Ectodermal cell (in vitro differentiated cells): ENCODE measurements at regions not wholly inside any gene's neighbourhood (a gene's known extent, or its start where the extent isn't known, plus 50 kb on each side); places are given as distances from the start of the nearest gene placed in this dataset.
"Not testable (repeated sequence)": the region's sequence is repeated elsewhere in the genome, so short reads cannot be mapped to it uniquely, and the experiment has no call there.

Source experiments
- H3K27ac ChIP-seq: 2 replicates; pipeline ENCODE4 v1.7.0; 2013; ENCODE audit warnings: mild to moderate bottlenecking, low read depth, low read length; ENCODE audit not compliant: insufficient read depth, poor library complexity, severe bottlenecking
- H3K27me3 ChIP-seq: 2 replicates; pipeline ENCODE4 v1.7.0; 2013; ENCODE audit warnings: mild to moderate bottlenecking, low read length; ENCODE audit not compliant: insufficient read depth, control insufficient read depth, poor library complexity, severe bottlenecking
- H3K36me3 ChIP-seq: one replicate; pipeline ENCODE4 v1.7.0; 2013; ENCODE audit warnings: low read length; ENCODE audit not compliant: control insufficient read depth, insufficient read depth
- H3K4me1 ChIP-seq: one replicate; pipeline ENCODE4 v1.7.0; 2013; ENCODE audit warnings: low read length; ENCODE audit not compliant: control insufficient read depth, insufficient read depth
- H3K4me3 ChIP-seq: 2 replicates; pipeline ENCODE4 v1.7.0; 2013; ENCODE audit warnings: low read depth, low read length, control low read depth; ENCODE audit not compliant: insufficient read depth
- H3K9me3 ChIP-seq: 2 replicates; pipeline ENCODE4 v1.7.0; 2013; ENCODE audit warnings: mild to moderate bottlenecking, low read length, moderate library complexity; ENCODE audit not compliant: control insufficient read depth
- WGBS, 2 experiments: methylation state at CpG; one replicate each; pipeline ENCODE4 v1.1.7; 2013; ENCODE audit warnings: missing lambda C conversion rate in 2 of 2; 5-methylcytosine and 5-hydroxymethylcytosine counted together

GRCh38 chr1:8118736-8119135 is 92.6 kb upstream of the ERRFI1 start:
- H3K4me3 ChIP-seq, H3K36me3 ChIP-seq, H3K27ac ChIP-seq, H3K4me1 ChIP-seq, H3K27me3 ChIP-seq, H3K9me3 ChIP-seq: not testable (repeated sequence)
- 91 to 95% methylated on average over 6 of the region's 6 CpGs for WGBS, 2 experiments

GRCh38 chr1:8118031-8118451 is 91.9 kb upstream of the ERRFI1 start:
- peaks cover 9% of the 10 kb centered on the region for H3K4me1 ChIP-seq
- H3K36me3 ChIP-seq = no peaks in the 10 kb centered on the region
- no peak overlapping the region for H3K27ac ChIP-seq
- 43 to 47% methylated on average over 7 of the region's 7 CpGs for WGBS, 2 experiments
- H3K27me3 ChIP-seq = no peaks in the 10 kb centered on the region
- H3K9me3 ChIP-seq = no peaks in the 10 kb centered on the region
- H3K4me3 ChIP-seq = no peak overlapping the region

- Histone ChIP-seq H3K27me3 (no peaks in the 10 kb centered on the region), H3K9me3 (no peaks in the 10 kb centered on the region), H3K4me3 (no peak overlapping the region), H3K27ac (no peak overlapping the region), H3K36me3 (no peaks in the 10 kb centered on the region), H3K4me1 (peaks cover 9% of the 10 kb centered on the region)
- WGBS, 2 experiments = 89 to 90% methylated on average over 6 of the region's 6 CpGs
These were observed 90.8 kb upstream of the ERRFI1 start for GRCh38 chr1:8116894-8117264.

GRCh38 chr1:8115769-8116167 is 89.7 kb upstream of the ERRFI1 start:
- peaks cover 9% of the 10 kb centered on the region for H3K4me1 ChIP-seq
- H3K9me3 ChIP-seq = no peaks in the 10 kb centered on the region
- no peaks in the 10 kb centered on the region for H3K36me3 ChIP-seq
- WGBS, 2 experiments = 91 to 94% methylated on average over 9 of the region's 9 CpGs
- no peaks in the 10 kb centered on the region for H3K27me3 ChIP-seq
- no peak overlapping the region for H3K27ac ChIP-seq
- no peak overlapping the region for H3K4me3 ChIP-seq

- H3K4me1 ChIP-seq = peaks cover 9% of the 10 kb centered on the region
- no peaks in the 10 kb centered on the region for H3K9me3 ChIP-seq
- H3K27ac ChIP-seq = no peak overlapping the region
- no peak overlapping the region for H3K4me3 ChIP-seq
- H3K36me3 ChIP-seq = no peaks in the 10 kb centered on the region
- 86 to 93% methylated on average over 10 of the region's 10 CpGs for WGBS, 2 experiments
- H3K27me3 ChIP-seq = no peaks in the 10 kb centered on the region
These were observed 89.1 kb upstream of the ERRFI1 start for GRCh38 chr1:8115031-8115768.

GRCh38 chr1:8113262-8114220 is 87.4 kb upstream of the ERRFI1 start:
- H3K4me1 ChIP-seq = peaks cover 8% of the 10 kb centered on the region
- no peaks in the 10 kb centered on the region for H3K36me3 ChIP-seq
- no peaks in the 10 kb centered on the region for H3K9me3 ChIP-seq
- no peaks in the 10 kb centered on the region for H3K27me3 ChIP-seq
- H3K4me3 ChIP-seq = no peak overlapping the region
- no peak overlapping the region for H3K27ac ChIP-seq
- 60 to 61% methylated on average over 15 to 16 of the region's 17 CpGs for WGBS, 2 experiments

- Histone ChIP-seq H3K27me3 (no peaks in the 10 kb centered on the region), H3K4me1 (peaks cover 4% of the 10 kb centered on the region), H3K27ac (no peak overlapping the region), H3K4me3 (no peak overlapping the region), H3K9me3 (no peaks in the 10 kb centered on the region), H3K36me3 (no peaks in the 10 kb centered on the region)
- 91 to 94% methylated on average over 11 of the region's 11 CpGs for WGBS, 2 experiments
These were observed 86.6 kb upstream of the ERRFI1 start for GRCh38 chr1:8112611-8113261.

- Histone ChIP-seq H3K9me3 (no peaks in the 10 kb centered on the region), H3K27ac (no peak overlapping the region), H3K27me3 (no peaks in the 10 kb centered on the region), H3K4me1 (no peaks in the 10 kb centered on the region), H3K36me3 (no peaks in the 10 kb centered on the region), H3K4me3 (no peak overlapping the region)
- 94 to 96% methylated on average over 2 of the region's 4 CpGs for WGBS, 2 experiments
These were observed 85.5 kb upstream of the ERRFI1 start for GRCh38 chr1:8111560-8111959.

- WGBS, 2 experiments = 91 to 95% methylated on average over 2 to 4 of the region's 4 CpGs
- H3K27me3 ChIP-seq = no peaks in the 10 kb centered on the region
- H3K4me1 ChIP-seq = no peaks in the 10 kb centered on the region
- H3K27ac ChIP-seq = no peak overlapping the region
- no peaks in the 10 kb centered on the region for H3K9me3 ChIP-seq
- no peak overlapping the region for H3K4me3 ChIP-seq
- H3K36me3 ChIP-seq = no peaks in the 10 kb centered on the region
These were observed 83.1 kb upstream of the ERRFI1 start for GRCh38 chr1:8109216-8109615.

- Histone ChIP-seq H3K4me3 (no peak overlapping the region), H3K9me3 (no peaks in the 10 kb centered on the region), H3K36me3 (no peaks in the 10 kb centered on the region), H3K27ac (no peak overlapping the region), H3K4me1 (no peaks in the 10 kb centered on the region), H3K27me3 (no peaks in the 10 kb centered on the region)
- 94 to 97% methylated on average over 4 of the region's 4 CpGs for WGBS, 2 experiments
These were observed 81.8 kb upstream of the ERRFI1 start for GRCh38 chr1:8107897-8108296.
